ENCODE measurements at regions not wholly inside any gene's neighbourhood (a gene's known extent, or its start where the extent isn't known, plus 50 kb on each side); places are given as distances from the start of the nearest gene placed in this dataset.
"Not testable (repeated sequence)": the region's sequence is repeated elsewhere in the genome, so short reads cannot be mapped to it uniquely, and the experiment has no call there.

- Histone ChIP-seq H3K9ac (ENCODE audit: insufficient read length) (no peak overlapping the region), H3K27ac (no peak overlapping the region), H3K9me3 (ENCODE audit: low read depth, low read length) (no peaks in the 10 kb centered on the region), H3K36me3 (ENCODE audit: insufficient read depth, low read length) (no peaks in the 10 kb centered on the region), H3K4me3 (no peak overlapping the region)
- no peak for TF ChIP-seq EZH2 (IDR thresholded peaks at IDR 0.05)
- TF ChIP-seq POLR2AphosphoS5 (IDR thresholded peaks at IDR 0.05; ENCODE audit: borderline replicate concordance, low read depth, low read length), result no peak
- no peak for TF ChIP-seq FOXP2 (optimal IDR thresholded peaks at IDR 0.05; ENCODE audit: control extremely low read depth, extremely low read length, insufficient read depth)
- no peak for DNase-seq (ENCODE audit: low read depth, low spot score)
Measured at GRCh38 chr12:88366101-88366500, 214.2 kb downstream of the KITLG start.

GRCh38 chr12:88367231-88367630 is 213.0 kb downstream of the KITLG start:
- DNase-seq (ENCODE audit: low read depth, low spot score), result no peak
- H3K9me3 ChIP-seq (ENCODE audit: low read depth, low read length), result no peaks in the 10 kb centered on the region
- no peak overlapping the region for H3K27ac ChIP-seq
- no peak overlapping the region for H3K9ac ChIP-seq (ENCODE audit: insufficient read length)
- no peaks in the 10 kb centered on the region for H3K36me3 ChIP-seq (ENCODE audit: insufficient read depth, low read length)
- no peak overlapping the region for H3K4me3 ChIP-seq
- TF ChIP-seq EZH2 (IDR thresholded peaks at IDR 0.05) (no peak), POLR2AphosphoS5 (IDR thresholded peaks at IDR 0.05; ENCODE audit: borderline replicate concordance, low read depth, low read length) (no peak), FOXP2 (optimal IDR thresholded peaks at IDR 0.05; ENCODE audit: control extremely low read depth, extremely low read length, insufficient read depth) (no peak)

- not testable (repeated sequence) for H3K4me3 ChIP-seq; H3K9ac ChIP-seq (ENCODE audit: insufficient read length); DNase-seq (ENCODE audit: low read depth, low spot score); H3K27ac ChIP-seq; H3K9me3 ChIP-seq (ENCODE audit: low read depth, low read length); H3K36me3 ChIP-seq (ENCODE audit: insufficient read depth, low read length)
Measured at GRCh38 chr12:88368077-88368476, 212.2 kb downstream of the KITLG start.

- no peak for TF ChIP-seq POLR2AphosphoS5 (IDR thresholded peaks at IDR 0.05; ENCODE audit: borderline replicate concordance, low read depth, low read length)
- no peak for TF ChIP-seq FOXP2 (optimal IDR thresholded peaks at IDR 0.05; ENCODE audit: control extremely low read depth, extremely low read length, insufficient read depth)
- TF ChIP-seq EZH2 (IDR thresholded peaks at IDR 0.05), result no peak
- no peaks in the 10 kb centered on the region for H3K9me3 ChIP-seq (ENCODE audit: low read depth, low read length)
- H3K4me3 ChIP-seq, result no peak overlapping the region
- no peak overlapping the region for H3K27ac ChIP-seq
- DNase-seq (ENCODE audit: low read depth, low spot score), result no peak
- no peaks in the 10 kb centered on the region for H3K36me3 ChIP-seq (ENCODE audit: insufficient read depth, low read length)
- no peak overlapping the region for H3K9ac ChIP-seq (ENCODE audit: insufficient read length)
Measured at GRCh38 chr12:88371416-88372183, 208.7 kb downstream of the KITLG start.

- Histone ChIP-seq H3K27ac (no peak overlapping the region), H3K9ac (ENCODE audit: insufficient read length) (no peak overlapping the region), H3K4me3 (no peak overlapping the region), H3K9me3 (ENCODE audit: low read depth, low read length) (no peaks in the 10 kb centered on the region), H3K36me3 (ENCODE audit: insufficient read depth, low read length) (no peaks in the 10 kb centered on the region)
- no peak for TF ChIP-seq POLR2AphosphoS5 (IDR thresholded peaks at IDR 0.05; ENCODE audit: borderline replicate concordance, low read depth, low read length)
- no peak for DNase-seq (ENCODE audit: low read depth, low spot score)
Measured at GRCh38 chr12:88375306-88376305, 204.7 kb downstream of the KITLG start.

GRCh38 chr12:88377973-88378372 is 202.3 kb downstream of the KITLG start:
- no peaks in the 10 kb centered on the region for H3K9me3 ChIP-seq (ENCODE audit: low read depth, low read length)

GRCh38 chr12:88381466-88381865 is 198.8 kb downstream of the KITLG start:
- Histone ChIP-seq H3K9me3 (ENCODE audit: low read depth, low read length) (no peaks in the 10 kb centered on the region), H3K4me3 (no peak overlapping the region), H3K36me3 (ENCODE audit: insufficient read depth, low read length) (no peaks in the 10 kb centered on the region), H3K27ac (no peak overlapping the region), H3K9ac (ENCODE audit: insufficient read length) (no peak overlapping the region)
- no peak for TF ChIP-seq POLR2AphosphoS5 (IDR thresholded peaks at IDR 0.05; ENCODE audit: borderline replicate concordance, low read depth, low read length)
- TF ChIP-seq EZH2 (IDR thresholded peaks at IDR 0.05), result no peak
- no peak for TF ChIP-seq FOXP2 (optimal IDR thresholded peaks at IDR 0.05; ENCODE audit: control extremely low read depth, extremely low read length, insufficient read depth)
- no peak for DNase-seq (ENCODE audit: low read depth, low spot score)

More at GRCh38 chr12:88377973-88378372, 202.3 kb downstream of the KITLG start:
- Histone ChIP-seq H3K9ac (ENCODE audit: insufficient read length) (no peak overlapping the region), H3K27ac (no peak overlapping the region), H3K4me3 (no peak overlapping the region), H3K36me3 (ENCODE audit: insufficient read depth, low read length) (no peaks in the 10 kb centered on the region)
- TF ChIP-seq FOXP2 (optimal IDR thresholded peaks at IDR 0.05; ENCODE audit: control extremely low read depth, extremely low read length, insufficient read depth) (no peak), POLR2AphosphoS5 (IDR thresholded peaks at IDR 0.05; ENCODE audit: borderline replicate concordance, low read depth, low read length) (no peak), EZH2 (IDR thresholded peaks at IDR 0.05) (no peak)
- DNase-seq (ENCODE audit: low read depth, low spot score), result no peak

- no peak overlapping the region for H3K9ac ChIP-seq (ENCODE audit: insufficient read length)
- no peak overlapping the region for H3K27ac ChIP-seq
- no peaks in the 10 kb centered on the region for H3K9me3 ChIP-seq (ENCODE audit: low read depth, low read length)
- TF ChIP-seq POLR2AphosphoS5 (IDR thresholded peaks at IDR 0.05; ENCODE audit: borderline replicate concordance, low read depth, low read length), result no peak
- no peak for TF ChIP-seq EZH2 (IDR thresholded peaks at IDR 0.05)
- TF ChIP-seq FOXP2 (optimal IDR thresholded peaks at IDR 0.05; ENCODE audit: control extremely low read depth, extremely low read length, insufficient read depth), result no peak
- no peaks in the 10 kb centered on the region for H3K36me3 ChIP-seq (ENCODE audit: insufficient read depth, low read length)
- H3K4me3 ChIP-seq, result no peak overlapping the region
- no peak for DNase-seq (ENCODE audit: low read depth, low spot score)
Measured at GRCh38 chr12:88383405-88383804, 196.9 kb downstream of the KITLG start.
